ENCODE measurements at regions not wholly inside any gene's neighbourhood (a gene's known extent, or its start where the extent isn't known, plus 50 kb on each side); places are given as distances from the start of the nearest gene placed in this dataset.

- TF ChIP-seq CTCF (IDR thresholded peaks at IDR 0.05) = no peak
- no peak for TF ChIP-seq POLR2AphosphoS5 (IDR thresholded peaks at IDR 0.05; ENCODE audit: low read depth, low read length)
- TF ChIP-seq REST (IDR thresholded peaks at IDR 0.05; ENCODE audit: insufficient read depth in 1 of 2, low read depth in 2 of 2, low read length in 1 of 2) = no peak
- TF ChIP-seq SIN3A (IDR thresholded peaks at IDR 0.05; ENCODE audit: borderline replicate concordance, insufficient read depth, low read depth, low read length) = no peak
These were observed 92.0 kb upstream of the SLC6A11 start for GRCh38 chr3:10723991-10724390.
